HL-60 (cell line): ENCODE measurements at regions not wholly inside any gene's neighbourhood (a gene's known extent, or its start where the extent isn't known, plus 50 kb on each side); places are given as distances from the start of the nearest gene placed in this dataset.

Experiments used
- DNase-seq, 2 experiments: peaks; one replicate each; pipeline ENCODE4 v3.0.0-alpha.2; 2010 to 2020; ENCODE audit warnings: low read depth in 1 of 2, low spot score in 1 of 2
- H3K27ac ChIP-seq: fragments of 250-450 bp; sonication (Bioruptor Pico); replicated peaks from 2 replicates; pipeline ENCODE4 v1.5.1; 2020; ENCODE audit warnings: mild to moderate bottlenecking, moderate library complexity
- H3K27me3 ChIP-seq: fragments of 250-450 bp; sonication (Bioruptor Pico); 2 replicates; pipeline ENCODE4 v1.5.1; 2021; ENCODE audit warnings: mild to moderate bottlenecking, moderate library complexity; ENCODE audit not compliant: insufficient read depth, poor library complexity, severe bottlenecking
- H3K4me3 ChIP-seq: replicated peaks from 2 replicates; pipeline ENCODE4 v1.5.1; 2011; ENCODE audit warnings: mild to moderate bottlenecking, control low read depth, low read length; ENCODE audit not compliant: insufficient read depth
- GABPA ChIP-seq: IDR thresholded peaks from 2 replicates; pipeline ENCODE4 v1.6.1; 2012; ENCODE audit warnings: low read depth
- POLR2AphosphoS5 ChIP-seq: IDR thresholded peaks from 2 replicates; pipeline ENCODE4 v1.6.1; 2012; ENCODE audit warnings: low read depth
- REST ChIP-seq: IDR thresholded peaks from 2 replicates; pipeline ENCODE4 v1.6.1; 2012; ENCODE audit warnings: low read depth; ENCODE audit not compliant: insufficient replicate concordance
- SPI1 ChIP-seq: IDR thresholded peaks from 2 replicates; pipeline ENCODE4 v1.6.1; 2012; ENCODE audit warnings: low read depth, mild to moderate bottlenecking, borderline replicate concordance
- TF ChIP-seq, protein P1 (sequence below): IDR thresholded peaks from one replicate; pipeline ENCODE4 v1.5.1; 2011; ENCODE audit warnings: low read length, control low read depth, inconsistent platforms; ENCODE audit not compliant: insufficient read depth

- DNase-seq, result no peak
- Histone ChIP-seq H3K4me3 (no peak overlapping the region), H3K27ac (no peak overlapping the region), H3K27me3 (no peaks in the 10 kb centered on the region)
- TF ChIP-seq, protein P1, sequence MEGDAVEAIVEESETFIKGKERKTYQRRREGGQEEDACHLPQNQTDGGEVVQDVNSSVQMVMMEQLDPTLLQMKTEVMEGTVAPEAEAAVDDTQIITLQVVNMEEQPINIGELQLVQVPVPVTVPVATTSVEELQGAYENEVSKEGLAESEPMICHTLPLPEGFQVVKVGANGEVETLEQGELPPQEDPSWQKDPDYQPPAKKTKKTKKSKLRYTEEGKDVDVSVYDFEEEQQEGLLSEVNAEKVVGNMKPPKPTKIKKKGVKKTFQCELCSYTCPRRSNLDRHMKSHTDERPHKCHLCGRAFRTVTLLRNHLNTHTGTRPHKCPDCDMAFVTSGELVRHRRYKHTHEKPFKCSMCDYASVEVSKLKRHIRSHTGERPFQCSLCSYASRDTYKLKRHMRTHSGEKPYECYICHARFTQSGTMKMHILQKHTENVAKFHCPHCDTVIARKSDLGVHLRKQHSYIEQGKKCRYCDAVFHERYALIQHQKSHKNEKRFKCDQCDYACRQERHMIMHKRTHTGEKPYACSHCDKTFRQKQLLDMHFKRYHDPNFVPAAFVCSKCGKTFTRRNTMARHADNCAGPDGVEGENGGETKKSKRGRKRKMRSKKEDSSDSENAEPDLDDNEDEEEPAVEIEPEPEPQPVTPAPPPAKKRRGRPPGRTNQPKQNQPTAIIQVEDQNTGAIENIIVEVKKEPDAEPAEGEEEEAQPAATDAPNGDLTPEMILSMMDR, result no peak
- TF ChIP-seq POLR2AphosphoS5 (no peak), REST (no peak), SPI1 (no peak), GABPA (no peak)
Measured at GRCh38 chr18:37873416-37873815, 307.8 kb upstream of the CELF4 start.

- no peak overlapping the region for H3K27ac ChIP-seq
- no peak for DNase-seq
- TF ChIP-seq GABPA (no peak), POLR2AphosphoS5 (no peak), SPI1 (no peak), REST (no peak)
- TF ChIP-seq, protein P1, result no peak
- no peaks in the 10 kb centered on the region for H3K27me3 ChIP-seq
- no peak overlapping the region for H3K4me3 ChIP-seq
Measured at GRCh38 chr18:37872562-37872961, 307.0 kb upstream of the CELF4 start.

DNA sequence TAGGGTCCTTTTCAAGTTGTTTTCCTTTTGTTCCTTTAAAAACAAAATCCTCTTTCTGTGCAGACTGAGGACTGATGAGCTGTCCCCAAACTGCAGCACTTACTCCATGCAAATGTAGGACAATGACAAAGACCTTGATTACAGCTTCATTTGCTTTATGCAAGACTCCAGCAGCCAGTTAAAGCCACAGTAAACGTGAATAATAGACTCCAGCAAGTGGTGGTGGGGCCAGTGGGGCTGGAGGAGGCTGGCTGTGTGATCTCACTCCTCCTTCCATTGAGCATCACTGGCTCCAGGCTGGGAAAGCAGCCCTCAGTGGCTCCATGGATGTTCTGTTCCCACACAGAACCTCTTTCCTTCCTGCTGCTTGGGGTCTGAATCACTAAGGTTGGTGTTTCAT, 306.0 kb upstream of the CELF4 start:
- DNase-seq, result no peak
- no peak overlapping the region for H3K4me3 ChIP-seq
- no peak overlapping the region for H3K27ac ChIP-seq
- H3K27me3 ChIP-seq, result no peaks in the 10 kb centered on the region
- TF ChIP-seq GABPA (no peak), SPI1 (no peak), REST (no peak), POLR2AphosphoS5 (no peak)
- TF ChIP-seq, protein P1, result no peak
